Activated T-helper 1 cell treated with anti-CD3 and anti-CD28 coated beads, Interleukin-12 subunit alpha, Interleukin-12 subunit beta, Interleukin-2, Interleukin-4 antibody, amounts not matched to agents 30 ng/mL and 10 ng/mL and 1 ng/mL, durations not matched to agents 14 hours and 24 hours and 36 hours (primary cell): ENCODE measurements at regions not wholly inside any gene's neighbourhood (a gene's known extent, or its start where the extent isn't known, plus 50 kb on each side); places are given as distances from the start of the nearest gene placed in this dataset.
A peak's percentile ranks its signal among the peaks of the same experiment; 100 is the strongest.

Experiments used
- DNase-seq: peaks from one replicate; pipeline ENCODE4 v3.0.0; 2021; ENCODE audit warnings: low spot score
- H3K27ac Mint-ChIP-seq: one replicate; pipeline ENCODE4 v1.8.0; 2021; ENCODE audit warnings: mild to moderate bottlenecking, mixed read lengths
- H3K27me3 Mint-ChIP-seq: one replicate; pipeline ENCODE4 v1.8.0; 2022; ENCODE audit warnings: mild to moderate bottlenecking, moderate library complexity, mixed read lengths; ENCODE audit not compliant: insufficient read depth
- H3K36me3 Mint-ChIP-seq: one replicate; pipeline ENCODE4 v1.8.0; 2021; ENCODE audit warnings: low read depth, mixed read lengths
- H3K4me1 Mint-ChIP-seq: one replicate; pipeline ENCODE4 v1.8.0; 2021; ENCODE audit warnings: low read depth, mixed read lengths
- H3K4me3 Mint-ChIP-seq: one replicate; pipeline ENCODE4 v1.8.0; 2021; ENCODE audit warnings: mild to moderate bottlenecking, moderate library complexity, mixed read lengths
- H3K9me3 Mint-ChIP-seq: one replicate; pipeline ENCODE4 v1.8.0; 2021; ENCODE audit warnings: mixed read lengths
- intact Hi-C: fragments of 100-400 bp; cut with micrococcal nuclease; formaldehyde crosslinking; loops from one replicate; pipeline ENCODE4 v1.15.1; 2024

DNA sequence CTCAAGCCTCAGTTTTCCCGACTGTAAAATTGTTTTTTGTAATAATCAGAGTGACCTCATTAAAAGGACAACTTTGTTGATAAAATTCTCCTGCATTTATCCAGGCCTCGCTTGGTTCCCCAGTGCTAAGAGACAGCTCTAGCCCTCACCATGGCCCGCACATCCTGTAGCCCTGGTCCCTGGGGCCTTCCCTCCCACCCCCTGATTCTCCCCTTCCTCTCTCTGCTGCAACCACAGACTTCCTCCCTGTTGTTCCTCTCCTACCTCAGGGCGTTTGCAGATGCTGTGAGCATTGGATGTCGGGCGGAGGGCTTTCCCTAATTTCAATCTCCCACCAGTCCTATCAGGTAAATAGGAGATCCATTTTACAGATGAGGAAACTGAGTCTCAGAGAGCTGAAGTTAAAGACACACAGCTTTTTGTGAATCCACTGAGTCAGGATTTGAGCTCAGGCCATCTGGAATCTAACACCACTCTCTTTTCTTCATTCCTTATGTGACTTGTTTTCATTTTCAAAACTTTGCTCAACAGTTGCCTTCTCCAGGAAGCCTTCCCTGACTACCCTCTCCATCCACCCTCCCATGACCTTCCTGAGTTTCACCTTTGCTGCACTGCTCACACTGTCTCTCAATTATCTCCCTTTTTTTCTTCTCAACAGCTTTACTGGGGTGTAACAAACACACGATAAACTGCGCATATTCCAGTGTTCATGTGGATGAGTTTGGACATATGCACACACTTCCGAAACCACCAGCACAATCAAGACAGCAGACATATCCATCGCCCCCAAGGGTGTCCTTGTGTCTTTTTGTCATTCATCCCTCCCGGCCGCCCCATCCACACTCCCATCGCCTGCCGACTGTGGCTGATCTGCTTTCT lies 107.1 kb downstream of the CEBPB start:
- H3K36me3 Mint-ChIP-seq: no peaks in the 10 kb centered on the region
- H3K27me3 Mint-ChIP-seq: peaks cover 2% of the 10 kb centered on the region
- H3K4me3 Mint-ChIP-seq: peak overlapping the region; percentile 5
- DNase-seq: no peak
- no peaks in the 10 kb centered on the region for H3K9me3 Mint-ChIP-seq
- peaks cover 26% of the 10 kb centered on the region for H3K4me1 Mint-ChIP-seq
- no peak overlapping the region for H3K27ac Mint-ChIP-seq
- intact Hi-C loops: loop anchor here (2.0 kb wide), 1 partner anchor 41 kb away; no protein-coding TSS in a partner anchor

DNA sequence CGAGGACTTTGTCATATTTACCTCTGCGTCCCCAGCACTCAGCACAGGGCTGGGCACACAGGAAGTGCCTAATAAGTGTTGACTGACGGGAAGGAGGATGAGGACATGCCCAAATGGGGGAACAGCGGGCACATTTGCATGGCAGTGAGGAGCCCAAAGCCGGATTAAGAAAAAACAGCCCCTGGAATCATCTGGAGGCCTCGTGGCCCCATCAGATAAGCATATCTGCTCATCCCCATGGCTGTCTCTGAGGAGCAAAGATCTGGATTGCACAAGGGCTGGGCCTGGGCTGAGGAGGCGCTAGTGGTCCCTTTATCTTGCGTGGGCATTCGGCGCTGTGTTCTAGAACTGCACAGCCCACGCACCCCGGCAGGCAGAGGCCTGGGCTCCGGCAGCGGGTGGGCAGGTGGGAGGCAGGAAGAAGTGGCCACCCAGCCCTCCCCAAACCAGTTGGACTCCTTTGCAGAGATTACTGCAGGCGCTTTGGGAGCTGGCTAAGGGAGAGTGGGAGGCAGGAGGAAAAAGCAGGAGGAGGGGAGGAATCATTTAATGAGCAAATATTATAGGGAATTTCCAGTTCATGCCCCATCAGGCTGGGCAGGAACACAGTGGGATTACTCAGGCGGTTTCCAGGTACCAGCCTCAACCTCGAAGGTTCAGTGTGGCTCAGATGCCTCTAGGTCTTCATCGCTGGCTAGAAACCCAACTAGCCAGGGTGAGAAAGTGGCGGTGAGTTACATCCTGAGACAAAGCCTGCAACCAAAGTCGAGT lies 108.1 kb downstream of the CEBPB start:
- H3K9me3 Mint-ChIP-seq: no peaks in the 10 kb centered on the region
- no peak overlapping the region for H3K4me3 Mint-ChIP-seq
- H3K36me3 Mint-ChIP-seq: no peaks in the 10 kb centered on the region
- no peak for DNase-seq
- H3K27me3 Mint-ChIP-seq: peaks cover 2% of the 10 kb centered on the region
- intact Hi-C loops: no loop called here
- no peak overlapping the region for H3K27ac Mint-ChIP-seq
- peaks cover 26% of the 10 kb centered on the region for H3K4me1 Mint-ChIP-seq

DNA sequence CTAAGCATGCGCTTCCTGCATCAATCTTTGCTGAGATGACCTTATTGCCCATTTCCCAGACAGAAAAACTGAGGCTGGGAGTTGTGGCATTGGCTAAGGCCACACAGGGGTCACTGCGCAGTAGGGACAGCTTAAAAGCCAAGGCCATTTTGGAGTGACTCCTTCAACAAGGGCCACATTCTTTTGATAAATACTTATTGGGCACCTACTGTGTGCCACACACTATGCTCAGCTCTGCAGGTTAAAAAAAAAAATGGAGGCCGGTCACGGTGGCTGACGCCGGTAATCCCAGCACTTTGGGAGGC lies 108.6 kb downstream of the CEBPB start:
- Mint-ChIP-seq H3K4me1 (peaks cover 26% of the 10 kb centered on the region), H3K27ac (no peak overlapping the region), H3K9me3 (no peaks in the 10 kb centered on the region), H3K36me3 (no peaks in the 10 kb centered on the region), H3K4me3 (no peak overlapping the region), H3K27me3 (peaks cover 2% of the 10 kb centered on the region)
- intact Hi-C loops: no loop called here
- no peak for DNase-seq

DNA sequence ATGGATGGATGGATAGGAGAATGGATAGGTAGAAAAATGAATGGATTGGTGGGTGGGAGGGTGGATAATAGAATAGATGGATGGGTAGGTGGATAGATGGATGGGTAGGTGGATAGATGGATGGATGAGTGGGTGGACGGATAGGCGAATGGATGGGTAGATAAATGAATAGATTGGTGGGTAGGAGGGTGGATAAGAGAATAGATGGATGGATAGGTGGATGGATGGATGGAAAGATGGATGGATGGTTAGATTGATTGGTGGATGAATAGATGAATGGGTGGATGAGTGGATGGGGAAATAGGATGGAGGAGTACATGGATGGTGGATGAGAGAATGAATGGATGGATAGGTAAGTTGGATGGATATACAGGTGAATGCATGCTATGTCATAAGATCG lies 110.5 kb downstream of the CEBPB start:
- Mint-ChIP-seq H3K4me1 (peaks cover 18% of the 10 kb centered on the region), H3K36me3 (no peaks in the 10 kb centered on the region), H3K27me3 (peaks cover 2% of the 10 kb centered on the region), H3K4me3 (no peak overlapping the region), H3K27ac (no peak overlapping the region), H3K9me3 (no peaks in the 10 kb centered on the region)
- no peak for DNase-seq
- intact Hi-C loops: no loop called here

DNA sequence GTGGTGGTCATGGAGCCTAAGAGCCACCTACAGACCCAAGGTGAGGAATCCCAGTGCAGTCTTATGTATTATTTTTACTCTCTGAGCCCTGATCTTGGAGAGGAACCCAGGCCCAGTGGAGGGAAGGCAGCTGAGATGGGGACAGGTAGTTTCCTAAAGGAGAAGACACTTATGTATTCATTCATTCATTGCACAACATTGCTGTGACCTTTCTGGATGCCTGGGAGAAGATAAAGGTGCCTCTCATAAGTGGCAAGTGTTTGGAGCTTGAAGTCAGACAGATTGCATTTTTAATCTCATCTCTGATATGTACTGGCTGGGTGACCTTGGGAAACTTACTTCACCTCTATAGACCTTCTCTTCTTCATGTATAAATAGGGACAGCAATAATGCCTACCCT lies 111.1 kb downstream of the CEBPB start:
- intact Hi-C loops: no loop called here
- DNase-seq: no peak
- Mint-ChIP-seq H3K27ac (no peak overlapping the region), H3K36me3 (no peaks in the 10 kb centered on the region), H3K9me3 (no peaks in the 10 kb centered on the region), H3K4me1 (peaks cover 18% of the 10 kb centered on the region), H3K27me3 (peaks cover 2% of the 10 kb centered on the region), H3K4me3 (no peak overlapping the region)

DNA sequence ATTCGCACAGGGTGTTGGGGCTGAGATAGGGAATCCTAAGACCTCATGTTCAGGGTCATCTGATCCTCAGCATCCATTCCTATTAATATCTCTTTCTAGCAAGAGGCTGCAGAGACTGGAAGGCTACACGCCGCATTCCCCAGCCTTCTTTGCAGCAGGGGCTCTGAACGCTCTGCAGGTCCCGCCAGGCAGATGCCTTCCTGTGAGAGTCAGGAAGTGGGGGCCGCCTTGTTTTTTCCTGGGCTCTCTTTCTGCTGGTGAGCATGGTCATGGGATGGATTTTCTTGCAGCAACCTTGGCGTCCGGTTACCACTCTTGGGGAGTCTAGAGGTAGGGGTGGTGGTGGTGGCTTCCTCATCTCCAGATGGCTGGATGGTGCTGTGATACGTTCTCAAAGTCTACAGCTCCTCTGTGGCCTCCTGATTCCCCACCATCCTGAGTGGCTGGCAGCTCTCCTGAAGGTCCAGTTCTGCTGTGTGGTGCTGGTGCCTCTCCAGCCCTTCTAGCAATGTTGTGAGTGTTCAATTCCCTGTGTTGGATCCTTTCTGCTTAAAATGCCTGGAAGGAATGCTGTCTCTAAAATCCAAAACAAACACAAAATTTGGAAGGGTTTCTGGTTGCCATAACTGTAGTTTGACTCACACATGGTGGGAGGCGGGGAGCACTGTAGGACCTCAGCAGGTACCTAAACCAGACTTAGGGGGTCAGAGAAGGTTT lies 111.9 kb downstream of the CEBPB start:
- H3K27me3 Mint-ChIP-seq: peaks cover 3% of the 10 kb centered on the region
- no peak overlapping the region for H3K27ac Mint-ChIP-seq
- no peaks in the 10 kb centered on the region for H3K9me3 Mint-ChIP-seq
- intact Hi-C loops: no loop called here
- DNase-seq: no peak
- no peak overlapping the region for H3K4me3 Mint-ChIP-seq
- no peaks in the 10 kb centered on the region for H3K36me3 Mint-ChIP-seq
- H3K4me1 Mint-ChIP-seq: peaks cover 12% of the 10 kb centered on the region

DNA sequence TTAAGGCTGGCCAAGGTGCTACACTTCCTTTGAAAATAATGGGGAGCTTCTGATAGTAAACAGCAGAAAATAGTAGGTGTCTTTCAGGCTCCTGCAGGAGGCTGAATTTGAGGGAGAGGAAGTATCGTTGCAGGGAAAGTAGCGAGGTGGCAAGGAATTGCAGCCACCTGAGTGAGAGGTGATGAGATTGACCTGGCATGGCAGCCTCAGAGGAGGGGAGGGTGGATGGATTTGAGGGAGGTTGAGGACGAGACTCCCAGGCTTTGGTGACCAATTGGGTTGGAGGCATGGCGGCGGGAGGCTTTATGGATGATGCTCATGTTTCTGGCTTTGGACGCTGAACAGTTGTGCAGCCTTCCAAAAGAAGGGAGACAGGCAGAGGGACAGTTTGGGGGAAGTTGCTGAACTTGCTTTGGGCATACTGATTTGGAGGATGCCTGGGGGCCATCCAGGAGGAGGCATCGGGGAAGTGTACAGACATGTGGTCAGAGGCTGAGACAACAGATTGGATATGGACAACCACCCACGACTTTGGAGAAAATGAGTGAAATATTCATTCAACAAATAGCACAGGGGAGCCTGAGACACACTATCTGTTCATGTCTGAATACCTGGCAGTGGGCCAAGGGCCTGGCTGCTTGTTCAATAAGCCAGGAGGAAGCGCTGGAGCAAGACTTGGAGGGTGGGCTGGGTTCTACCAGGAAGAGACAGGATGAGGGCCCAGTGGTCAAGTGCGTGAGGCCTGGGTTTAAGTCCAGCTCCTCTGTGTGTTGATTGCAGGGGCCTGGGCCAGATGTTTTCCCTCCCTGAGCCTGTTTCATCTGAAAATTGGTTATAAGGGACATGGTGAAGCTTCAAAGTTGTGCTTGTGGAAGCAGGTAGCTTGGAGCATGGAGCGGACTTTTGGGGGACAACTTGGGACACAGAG lies 113.2 kb downstream of the CEBPB start:
- no peaks in the 10 kb centered on the region for H3K9me3 Mint-ChIP-seq
- H3K36me3 Mint-ChIP-seq: no peaks in the 10 kb centered on the region
- intact Hi-C loops: no loop called here
- H3K27me3 Mint-ChIP-seq: peaks cover 4% of the 10 kb centered on the region
- H3K27ac Mint-ChIP-seq: peak overlapping the region; percentile 72
- H3K4me3 Mint-ChIP-seq: no peak overlapping the region
- no peaks in the 10 kb centered on the region for H3K4me1 Mint-ChIP-seq
- DNase-seq: no peak

DNA sequence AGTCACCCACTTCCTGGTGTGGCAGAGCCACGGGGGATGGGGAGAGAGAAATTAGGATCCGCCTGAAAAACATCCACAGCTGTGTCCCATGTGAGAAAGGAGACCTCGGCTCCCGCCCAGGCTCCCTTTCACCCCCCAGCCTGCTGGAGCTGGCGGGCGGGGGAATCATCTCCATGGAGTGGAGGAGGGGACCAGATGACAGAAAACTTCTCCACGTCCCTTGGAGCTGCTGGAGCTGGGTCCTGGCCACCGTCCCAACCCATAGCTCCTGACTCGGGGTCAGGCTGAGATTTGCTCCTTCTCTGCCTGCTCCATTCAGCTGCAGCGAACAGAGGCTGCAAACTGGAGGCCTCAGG lies 113.8 kb downstream of the CEBPB start:
- Mint-ChIP-seq H3K9me3 (no peaks in the 10 kb centered on the region), H3K4me1 (no peaks in the 10 kb centered on the region), H3K27ac (no peak overlapping the region), H3K4me3 (no peak overlapping the region), H3K27me3 (peaks cover 4% of the 10 kb centered on the region), H3K36me3 (no peaks in the 10 kb centered on the region)
- DNase-seq: no peak
- intact Hi-C loops: no loop called here

DNA sequence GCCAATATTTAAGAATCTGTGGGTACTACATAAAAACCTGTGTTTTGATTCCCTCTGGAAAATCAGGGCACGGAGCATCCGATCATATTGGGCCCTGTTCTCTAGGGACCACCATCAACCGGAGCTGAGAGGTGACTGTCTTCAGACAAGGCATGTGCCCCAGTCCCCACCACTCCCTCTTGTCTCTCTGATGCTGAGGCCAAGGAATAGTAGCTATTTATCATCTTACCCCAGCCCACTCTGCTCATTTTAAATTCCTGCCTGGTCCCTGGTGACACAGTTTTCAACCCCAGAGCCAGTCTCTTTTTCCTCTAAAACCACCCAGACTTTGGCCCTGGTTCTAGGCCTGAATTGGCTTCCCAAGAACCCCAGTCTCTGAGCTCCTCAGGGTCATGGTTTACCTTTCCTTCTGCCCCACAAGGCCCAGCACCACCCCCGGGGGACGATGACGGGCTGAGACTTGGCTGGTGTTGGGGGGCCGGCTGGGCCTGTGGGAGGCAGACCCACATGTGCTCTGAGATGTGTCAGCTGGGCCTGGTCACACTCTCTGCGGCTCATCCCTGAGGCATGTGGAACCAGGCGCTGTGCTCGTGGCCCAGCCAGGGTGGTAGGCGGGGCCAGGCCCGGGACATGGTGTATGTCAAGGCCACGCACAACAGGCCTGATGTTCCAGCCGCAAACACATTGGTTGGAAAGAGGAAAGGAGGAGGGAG lies 114.4 kb downstream of the CEBPB start:
- H3K36me3 Mint-ChIP-seq: no peaks in the 10 kb centered on the region
- DNase-seq: no peak
- peaks cover 4% of the 10 kb centered on the region for H3K27me3 Mint-ChIP-seq
- H3K4me3 Mint-ChIP-seq: no peak overlapping the region
- no peaks in the 10 kb centered on the region for H3K4me1 Mint-ChIP-seq
- H3K27ac Mint-ChIP-seq: no peak overlapping the region
- intact Hi-C loops: no loop called here
- H3K9me3 Mint-ChIP-seq: no peaks in the 10 kb centered on the region

DNA sequence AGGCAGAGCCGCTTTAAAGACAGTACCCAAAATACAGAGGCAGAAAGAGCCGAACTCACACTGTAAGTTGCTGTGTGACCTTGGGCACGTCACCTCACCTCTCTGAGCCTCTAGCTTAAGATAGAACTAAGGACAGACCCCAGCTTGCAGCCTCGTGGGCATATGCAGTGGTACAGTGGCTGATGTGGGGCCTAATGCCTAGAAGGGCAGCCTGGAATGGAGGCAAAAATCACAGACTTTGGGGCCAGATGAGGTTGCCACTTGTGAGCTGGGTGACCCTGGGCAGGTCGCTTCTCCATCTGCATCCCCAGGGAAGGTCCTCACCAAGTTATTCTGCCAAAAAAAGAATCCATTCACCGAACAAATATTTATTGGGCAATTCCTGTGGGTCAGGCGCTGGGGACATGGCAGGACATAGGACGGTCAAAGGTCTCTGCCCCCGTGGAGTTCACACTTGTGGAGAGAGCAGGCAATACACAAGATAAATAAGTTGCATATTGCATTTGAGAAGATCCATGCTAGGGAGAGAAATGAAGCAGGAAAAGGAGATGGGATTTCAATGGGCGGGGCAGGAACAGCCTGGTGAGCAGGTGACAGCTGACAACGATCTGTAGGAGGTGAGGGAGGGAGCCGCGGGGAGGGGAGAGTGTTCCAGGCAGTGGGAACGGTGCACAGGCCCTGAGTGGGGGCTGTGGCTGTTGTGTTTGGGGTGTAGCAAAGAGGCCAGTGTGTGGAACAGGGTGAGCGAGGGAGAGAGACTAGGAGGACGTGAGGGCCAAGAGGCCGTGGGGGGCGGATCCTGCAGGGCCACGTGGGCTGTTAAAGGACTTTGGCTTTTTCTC lies 115.2 kb downstream of the CEBPB start:
- Mint-ChIP-seq H3K36me3 (no peaks in the 10 kb centered on the region), H3K4me1 (peaks cover 2% of the 10 kb centered on the region), H3K27me3 (peaks cover 2% of the 10 kb centered on the region), H3K27ac (no peak overlapping the region), H3K4me3 (no peak overlapping the region), H3K9me3 (no peaks in the 10 kb centered on the region)
- intact Hi-C loops: no loop called here
- DNase-seq: no peak
